ENCODE measurements at regions not wholly inside any gene's neighbourhood (a gene's known extent, or its start where the extent isn't known, plus 50 kb on each side); places are given as distances from the start of the nearest gene placed in this dataset.

DNA sequence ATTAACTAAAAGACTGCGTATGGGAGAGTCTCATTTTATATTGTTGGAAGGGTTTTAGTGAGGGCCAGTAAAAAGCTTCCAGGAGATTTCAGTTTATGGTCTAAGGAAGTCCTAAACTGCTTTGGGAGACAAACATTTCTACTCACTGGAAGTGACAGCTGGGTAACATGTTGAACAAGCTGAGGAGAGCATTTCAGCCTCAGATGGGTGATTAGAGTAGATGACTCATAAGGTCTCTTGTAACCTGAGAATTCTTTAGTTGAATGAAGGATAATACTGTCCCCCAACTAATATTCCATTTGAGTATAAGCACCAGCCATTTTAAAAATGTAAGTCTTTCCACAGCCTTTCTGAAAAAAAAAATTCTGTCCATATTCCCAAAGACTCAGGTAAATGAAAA, 218.0 kb upstream of the C9orf72 start:
- TF ChIP-seq, protein P1, sequence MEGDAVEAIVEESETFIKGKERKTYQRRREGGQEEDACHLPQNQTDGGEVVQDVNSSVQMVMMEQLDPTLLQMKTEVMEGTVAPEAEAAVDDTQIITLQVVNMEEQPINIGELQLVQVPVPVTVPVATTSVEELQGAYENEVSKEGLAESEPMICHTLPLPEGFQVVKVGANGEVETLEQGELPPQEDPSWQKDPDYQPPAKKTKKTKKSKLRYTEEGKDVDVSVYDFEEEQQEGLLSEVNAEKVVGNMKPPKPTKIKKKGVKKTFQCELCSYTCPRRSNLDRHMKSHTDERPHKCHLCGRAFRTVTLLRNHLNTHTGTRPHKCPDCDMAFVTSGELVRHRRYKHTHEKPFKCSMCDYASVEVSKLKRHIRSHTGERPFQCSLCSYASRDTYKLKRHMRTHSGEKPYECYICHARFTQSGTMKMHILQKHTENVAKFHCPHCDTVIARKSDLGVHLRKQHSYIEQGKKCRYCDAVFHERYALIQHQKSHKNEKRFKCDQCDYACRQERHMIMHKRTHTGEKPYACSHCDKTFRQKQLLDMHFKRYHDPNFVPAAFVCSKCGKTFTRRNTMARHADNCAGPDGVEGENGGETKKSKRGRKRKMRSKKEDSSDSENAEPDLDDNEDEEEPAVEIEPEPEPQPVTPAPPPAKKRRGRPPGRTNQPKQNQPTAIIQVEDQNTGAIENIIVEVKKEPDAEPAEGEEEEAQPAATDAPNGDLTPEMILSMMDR (IDR thresholded peaks at IDR 0.05) = no peak
- TF ChIP-seq POLR2A (IDR thresholded peaks at IDR 0.05) = no peak

Measured in thyroid gland (tissue), 4 donors.